Hepatocyte (in vitro differentiated cells): ENCODE measurements at regions not wholly inside any gene's neighbourhood (a gene's known extent, or its start where the extent isn't known, plus 50 kb on each side); places are given as distances from the start of the nearest gene placed in this dataset.

Experiments
- DNase-seq: peaks from one replicate; pipeline ENCODE4 v3.0.0-alpha.2; 2016; ENCODE audit warnings: low spot score
- H2AFZ ChIP-seq: fragments of 200-600 bp; sonication (generic); 2 replicates; pipeline ENCODE4 v1.6.0; 2016; ENCODE audit warnings: antibody characterized with exemption, mild to moderate bottlenecking
- H3K27ac ChIP-seq: fragments of 200-600 bp; sonication (generic); 2 replicates; pipeline ENCODE4 v1.5.1; 2016; ENCODE audit warnings: mild to moderate bottlenecking
- H3K27me3 ChIP-seq: fragments of 200-600 bp; sonication (generic); 2 replicates; pipeline ENCODE4 v1.6.1; 2016
- H3K36me3 ChIP-seq: fragments of 200-600 bp; sonication (generic); replicated peaks from 2 replicates; pipeline ENCODE4 v1.5.1; 2016; ENCODE audit warnings: low read depth; ENCODE audit not compliant: insufficient read depth
- H3K4me1 ChIP-seq: fragments of 200-600 bp; sonication (generic); 2 replicates; pipeline ENCODE4 v1.5.1; 2016; ENCODE audit warnings: mild to moderate bottlenecking, moderate library complexity; ENCODE audit not compliant: insufficient read depth
- H3K4me2 ChIP-seq: fragments of 200-600 bp; sonication (generic); 2 replicates; pipeline ENCODE4 v1.6.0; 2016
- H3K4me3 ChIP-seq: fragments of 200-600 bp; sonication (generic); 2 replicates; pipeline ENCODE4 v1.5.1; 2016; ENCODE audit warnings: mild to moderate bottlenecking
- H3K79me2 ChIP-seq: fragments of 200-600 bp; sonication (generic); 2 replicates; pipeline ENCODE4 v1.6.0; 2017; ENCODE audit warnings: mild to moderate bottlenecking
- H3K9me2 ChIP-seq: fragments of 200-600 bp; sonication (generic); replicated peaks from 2 replicates; pipeline ENCODE4 v1.6.0; 2017; ENCODE audit warnings: mild to moderate bottlenecking; ENCODE audit not compliant: insufficient read depth
- H3K9me3 ChIP-seq: fragments of 200-600 bp; sonication (generic); 2 replicates; pipeline ENCODE4 v1.5.1; 2016; ENCODE audit warnings: low read depth, mild to moderate bottlenecking
- H4K20me1 ChIP-seq: fragments of 200-600 bp; sonication (generic); 2 replicates; pipeline ENCODE4 v1.6.0; 2016; ENCODE audit warnings: mild to moderate bottlenecking; ENCODE audit not compliant: insufficient read depth, poor library complexity, severe bottlenecking
- EZH2 ChIP-seq: fragments of 200-600 bp; sonication (generic); IDR thresholded peaks from 2 replicates; pipeline ENCODE4 v1.6.1; 2016; ENCODE audit warnings: antibody characterized with exemption, mild to moderate bottlenecking, borderline replicate concordance
- EZH2phosphoT487 ChIP-seq: fragments of 200-600 bp; sonication (generic); IDR thresholded peaks from one replicate; pipeline ENCODE4 v1.6.1; 2018; ENCODE audit warnings: antibody characterized with exemption, mild to moderate bottlenecking, low read depth, moderate library complexity; ENCODE audit not compliant: unreplicated experiment, severe bottlenecking
- WGBS: methylation state at CpG from one replicate; pipeline ENCODE4 v1.1.6; 2016; ENCODE audit warnings: low lambda C conversion rate; ENCODE audit errors: missing lambda C conversion rate; 5-methylcytosine and 5-hydroxymethylcytosine counted together
- TF ChIP-seq, protein P1 (sequence below): fragments of 200-600 bp; sonication (generic); IDR thresholded peaks from 2 replicates; pipeline ENCODE4 v1.5.1; 2016; ENCODE audit warnings: antibody characterized with exemption, mild to moderate bottlenecking; ENCODE audit not compliant: poor library complexity

DNA sequence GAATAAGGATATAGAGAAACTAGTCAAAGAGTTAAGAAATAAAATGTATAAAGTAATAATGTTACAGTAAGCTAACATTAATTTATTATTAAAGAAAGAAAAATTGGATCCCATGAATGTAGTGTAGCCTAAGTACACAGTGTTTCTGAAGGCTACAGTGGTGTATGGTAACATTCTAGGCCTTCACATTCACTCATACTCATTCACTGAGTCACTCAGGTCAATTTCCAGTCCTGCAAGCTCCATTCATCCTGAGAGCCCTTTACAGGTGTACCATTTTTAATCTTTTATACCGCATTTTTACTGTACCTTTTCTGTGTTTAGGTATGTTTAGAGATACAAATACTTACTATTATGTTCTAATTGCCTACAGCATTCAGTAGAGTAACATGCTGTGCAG, 120.6 kb upstream of the AGA start:
- WGBS, result 96% methylated on average over 1 of the region's 1 CpG
- H3K4me1 ChIP-seq, result peaks cover 5% of the 10 kb centered on the region

DNA sequence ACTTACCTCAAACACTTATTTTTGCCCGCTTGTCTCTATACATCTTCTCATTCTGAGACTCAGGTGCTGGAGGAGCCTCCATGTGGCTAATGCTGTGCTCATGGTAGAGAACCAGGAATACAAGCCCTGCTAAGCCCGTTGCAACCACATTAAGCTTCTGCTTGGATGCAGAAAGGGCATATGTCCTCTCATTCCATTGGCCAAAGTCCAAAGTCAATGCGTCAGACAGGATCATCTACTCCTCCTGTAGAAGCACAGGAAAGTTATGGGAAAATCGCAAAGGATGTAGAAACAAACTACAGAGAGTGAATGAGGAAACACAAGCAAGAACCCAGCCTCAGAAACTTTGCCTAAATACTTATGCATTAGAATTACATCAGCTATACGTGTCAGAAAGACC, 124.5 kb upstream of the AGA start:
- no peak overlapping the region for H3K27ac ChIP-seq
- peaks cover 5% of the 10 kb centered on the region for H3K4me1 ChIP-seq
- H3K4me3 ChIP-seq, result no peak overlapping the region
- TF ChIP-seq EZH2phosphoT487, result no peak
- TF ChIP-seq, protein P1, sequence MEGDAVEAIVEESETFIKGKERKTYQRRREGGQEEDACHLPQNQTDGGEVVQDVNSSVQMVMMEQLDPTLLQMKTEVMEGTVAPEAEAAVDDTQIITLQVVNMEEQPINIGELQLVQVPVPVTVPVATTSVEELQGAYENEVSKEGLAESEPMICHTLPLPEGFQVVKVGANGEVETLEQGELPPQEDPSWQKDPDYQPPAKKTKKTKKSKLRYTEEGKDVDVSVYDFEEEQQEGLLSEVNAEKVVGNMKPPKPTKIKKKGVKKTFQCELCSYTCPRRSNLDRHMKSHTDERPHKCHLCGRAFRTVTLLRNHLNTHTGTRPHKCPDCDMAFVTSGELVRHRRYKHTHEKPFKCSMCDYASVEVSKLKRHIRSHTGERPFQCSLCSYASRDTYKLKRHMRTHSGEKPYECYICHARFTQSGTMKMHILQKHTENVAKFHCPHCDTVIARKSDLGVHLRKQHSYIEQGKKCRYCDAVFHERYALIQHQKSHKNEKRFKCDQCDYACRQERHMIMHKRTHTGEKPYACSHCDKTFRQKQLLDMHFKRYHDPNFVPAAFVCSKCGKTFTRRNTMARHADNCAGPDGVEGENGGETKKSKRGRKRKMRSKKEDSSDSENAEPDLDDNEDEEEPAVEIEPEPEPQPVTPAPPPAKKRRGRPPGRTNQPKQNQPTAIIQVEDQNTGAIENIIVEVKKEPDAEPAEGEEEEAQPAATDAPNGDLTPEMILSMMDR, result no peak
- no peak for TF ChIP-seq EZH2
- H3K9me2 ChIP-seq, result no peaks in the 10 kb centered on the region
- no peaks in the 10 kb centered on the region for H3K9me3 ChIP-seq
- no peak overlapping the region for H2AFZ ChIP-seq
- WGBS, result 70% methylated on average over 5 of the region's 5 CpGs
- H3K79me2 ChIP-seq, result no peaks in the 10 kb centered on the region
- H4K20me1 ChIP-seq, result no peaks in the 10 kb centered on the region
- H3K4me2 ChIP-seq, result no peak overlapping the region
- H3K27me3 ChIP-seq, result no peaks in the 10 kb centered on the region
- no peak for DNase-seq
- no peaks in the 10 kb centered on the region for H3K36me3 ChIP-seq

More for the DNA sequence above, 120.6 kb upstream of the AGA start:
- Histone ChIP-seq H3K9me3 (no peaks in the 10 kb centered on the region), H3K4me3 (no peak overlapping the region), H3K79me2 (no peaks in the 10 kb centered on the region), H3K27ac (no peak overlapping the region), H3K9me2 (no peaks in the 10 kb centered on the region), H3K4me2 (no peak overlapping the region), H2AFZ (no peak overlapping the region), H4K20me1 (no peaks in the 10 kb centered on the region), H3K27me3 (no peaks in the 10 kb centered on the region), H3K36me3 (no peaks in the 10 kb centered on the region)
- DNase-seq, result no peak
- TF ChIP-seq, protein P1, result no peak
- TF ChIP-seq EZH2phosphoT487 (no peak), EZH2 (no peak)

DNA sequence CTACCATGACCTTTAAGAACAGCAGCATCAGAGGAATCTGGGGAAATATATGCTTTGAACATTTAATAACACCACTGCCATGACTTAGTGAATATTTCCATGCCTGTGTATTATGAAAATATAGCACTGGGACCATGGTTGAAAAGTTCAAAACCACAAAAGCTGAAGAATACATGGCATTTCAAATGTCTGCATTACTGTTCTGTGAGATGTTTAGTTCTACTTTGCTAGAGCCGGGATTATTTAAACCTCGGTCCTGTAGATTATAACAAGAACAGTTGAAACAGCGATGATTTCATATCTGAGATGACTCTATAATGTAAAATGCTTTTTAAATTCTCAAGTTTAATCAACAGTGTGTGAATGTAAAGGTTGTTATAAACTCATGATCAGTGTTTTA, 126.7 kb upstream of the AGA start:
- Histone ChIP-seq H4K20me1 (no peaks in the 10 kb centered on the region), H3K4me2 (no peak overlapping the region), H3K4me1 (peaks cover 5% of the 10 kb centered on the region), H3K79me2 (no peaks in the 10 kb centered on the region), H2AFZ (no peak overlapping the region), H3K9me3 (no peaks in the 10 kb centered on the region), H3K4me3 (no peak overlapping the region), H3K9me2 (no peaks in the 10 kb centered on the region), H3K36me3 (no peaks in the 10 kb centered on the region), H3K27ac (no peak overlapping the region), H3K27me3 (no peaks in the 10 kb centered on the region)
- no peak for DNase-seq
- no peak for TF ChIP-seq EZH2phosphoT487
- TF ChIP-seq, protein P1, result no peak
- TF ChIP-seq EZH2, result no peak
- 79% methylated on average over 3 of the region's 3 CpGs for WGBS

DNA sequence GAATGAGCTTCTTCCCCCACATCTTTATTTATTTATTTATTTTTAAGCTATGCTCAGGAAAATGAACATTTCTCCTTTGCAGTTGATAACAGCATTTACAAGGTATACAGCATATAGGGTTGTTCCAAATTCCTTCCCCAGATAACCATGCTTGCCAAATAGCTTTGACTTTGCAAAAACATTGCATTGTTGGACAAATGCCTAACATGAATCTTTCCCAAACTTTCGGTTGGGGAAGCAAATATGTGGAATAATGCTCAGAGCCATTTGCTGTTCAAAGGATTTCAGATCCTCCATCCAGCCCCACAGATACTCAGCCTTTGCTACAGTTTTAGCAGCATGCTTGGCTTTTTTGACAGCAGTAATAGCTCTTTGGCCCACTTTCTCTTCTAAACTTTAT, 127.2 kb upstream of the AGA start:
- no peak overlapping the region for H2AFZ ChIP-seq
- no peak overlapping the region for H3K4me3 ChIP-seq
- DNase-seq, result no peak
- H3K36me3 ChIP-seq, result no peaks in the 10 kb centered on the region
- no peaks in the 10 kb centered on the region for H3K9me2 ChIP-seq
- WGBS, result 44% methylated on average over 1 of the region's 1 CpG
- H4K20me1 ChIP-seq, result no peaks in the 10 kb centered on the region
- H3K9me3 ChIP-seq, result no peaks in the 10 kb centered on the region
- no peak overlapping the region for H3K4me2 ChIP-seq
- H3K79me2 ChIP-seq, result no peaks in the 10 kb centered on the region
- peaks cover 5% of the 10 kb centered on the region for H3K4me1 ChIP-seq
- no peaks in the 10 kb centered on the region for H3K27me3 ChIP-seq
- no peak overlapping the region for H3K27ac ChIP-seq
- TF ChIP-seq EZH2phosphoT487, result no peak
- TF ChIP-seq, protein P1, result no peak
- TF ChIP-seq EZH2, result no peak
